GM21515 (cell line): ENCODE measurements at regions not wholly inside any gene's neighbourhood (a gene's known extent, or its start where the extent isn't known, plus 50 kb on each side); places are given as distances from the start of the nearest gene placed in this dataset.

Experiments used
- ATAC-seq: cut with Tn5 transposase; IDR thresholded peaks from one replicate; pipeline ENCODE4 v1.9.1; 2021; ENCODE audit not compliant: unreplicated experiment

- no peak for ATAC-seq
Measured at GRCh38 chr5:155948576-155948975, 378.4 kb upstream of the SGCD start.

DNA sequence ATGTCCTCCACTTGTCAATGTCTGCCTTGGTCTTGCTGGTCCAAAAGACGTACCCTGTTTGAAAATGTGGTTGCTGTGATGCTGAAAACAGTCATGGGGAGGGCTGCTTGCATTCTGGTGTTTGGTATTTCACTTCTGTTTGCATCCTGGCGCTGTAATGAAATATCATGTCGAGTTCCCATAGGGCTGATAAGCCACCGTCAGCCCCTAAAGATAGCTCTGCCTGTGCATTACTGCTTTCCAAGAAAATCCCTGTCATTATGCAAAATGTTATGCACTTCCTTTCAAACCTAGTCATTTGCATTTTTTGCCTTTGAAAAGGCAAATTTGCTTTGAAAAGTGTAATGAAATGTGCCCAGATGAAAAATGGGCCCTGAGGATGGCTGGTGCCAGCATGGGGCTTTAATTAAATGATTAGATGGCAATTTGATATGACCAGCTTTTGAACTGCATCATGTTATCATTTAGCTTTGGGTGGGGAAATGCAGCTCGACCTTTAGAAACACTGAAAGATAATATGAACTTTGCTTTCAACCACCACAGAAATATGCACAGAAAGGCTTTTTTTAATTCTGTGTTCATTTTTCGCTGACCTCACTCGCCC, 374.4 kb upstream of the SGCD start:
- ATAC-seq: no peak

GRCh38 chr5:155953335-155953734, 373.6 kb upstream of the SGCD start:
- ATAC-seq: no peak

DNA sequence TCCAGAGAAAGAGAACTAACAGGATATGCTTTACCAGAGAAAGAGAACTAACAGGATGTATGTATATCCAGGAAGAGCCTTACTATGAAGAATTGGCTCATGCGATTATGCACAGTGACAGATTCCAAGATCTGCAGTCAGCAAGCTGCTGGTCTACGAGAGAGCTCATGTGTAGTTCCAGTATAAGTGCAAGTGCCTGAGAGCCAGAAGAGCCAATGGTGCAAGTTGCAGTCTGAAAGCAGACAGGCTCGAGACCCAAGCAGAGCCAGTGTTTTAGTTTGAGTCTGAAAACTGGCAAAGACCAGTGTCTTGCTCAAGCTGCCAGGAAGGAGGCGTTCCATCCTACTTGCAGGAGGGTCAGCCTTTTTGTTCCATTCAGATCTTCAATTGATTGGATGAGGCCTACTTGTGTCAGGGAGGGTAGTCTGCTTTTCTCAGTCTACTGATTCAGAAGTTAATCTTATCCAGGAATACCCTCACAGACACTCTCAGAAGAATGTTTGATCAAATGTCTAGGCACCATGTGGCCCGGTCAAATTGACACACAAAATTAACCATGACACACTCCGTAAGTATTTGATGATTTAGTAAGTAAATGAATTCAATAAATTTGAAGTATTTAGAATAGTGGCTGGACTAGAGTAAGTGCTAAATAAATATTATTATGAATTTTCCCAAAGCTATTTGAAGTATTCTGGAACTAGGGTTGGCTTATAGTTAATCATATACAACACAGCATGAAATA, 372.1 kb upstream of the SGCD start:
- no peak for ATAC-seq

DNA sequence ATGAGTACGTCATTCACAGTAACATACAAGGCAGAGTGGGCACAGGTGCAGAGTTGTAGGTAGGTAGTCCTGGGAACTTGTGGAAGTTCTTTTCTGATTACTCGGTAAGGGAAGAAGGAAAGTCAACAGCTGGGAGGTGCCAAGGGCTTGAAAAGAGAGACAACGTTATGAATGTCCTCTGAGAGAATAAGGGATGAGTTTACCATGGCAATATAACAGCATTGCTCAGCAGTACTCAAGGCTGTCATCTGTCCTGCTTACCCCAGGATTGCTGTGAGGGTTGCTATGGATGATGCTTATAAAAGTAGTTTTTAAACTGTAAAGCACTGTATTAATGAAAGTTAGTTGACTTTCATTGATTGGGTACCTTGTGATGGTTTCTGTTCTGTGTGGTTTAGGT, 369.1 kb upstream of the SGCD start:
- ATAC-seq: no peak

- no peak for ATAC-seq
Measured at GRCh38 chr5:155959082-155959481, 367.9 kb upstream of the SGCD start.

DNA sequence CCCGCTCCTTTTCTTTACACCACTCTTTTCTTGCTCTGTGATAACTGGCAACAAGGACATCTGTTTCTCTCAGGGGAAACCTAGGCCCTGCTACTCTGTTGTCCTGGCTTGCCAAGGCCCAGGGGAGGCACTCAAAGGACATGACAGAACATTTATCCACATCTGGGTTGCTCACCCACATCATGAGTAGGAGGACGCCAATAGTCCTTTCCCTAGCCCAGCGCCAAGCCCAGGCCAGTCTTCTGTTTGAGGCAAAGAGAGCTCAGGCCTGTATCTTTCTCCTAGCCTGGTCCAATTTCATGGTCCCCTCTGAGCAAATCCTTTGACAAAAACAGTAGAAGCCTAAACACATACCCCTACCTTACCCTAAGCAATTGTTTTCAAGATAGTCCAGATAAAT, 366.8 kb upstream of the SGCD start:
- ATAC-seq: no peak

- no peak for ATAC-seq
Measured at GRCh38 chr5:155969537-155969936, 357.4 kb upstream of the SGCD start.

GRCh38 chr5:155974369-155974768, 352.6 kb upstream of the SGCD start:
- no peak for ATAC-seq

- no peak for ATAC-seq
Measured at GRCh38 chr5:155978850-155979249, 348.1 kb upstream of the SGCD start.

DNA sequence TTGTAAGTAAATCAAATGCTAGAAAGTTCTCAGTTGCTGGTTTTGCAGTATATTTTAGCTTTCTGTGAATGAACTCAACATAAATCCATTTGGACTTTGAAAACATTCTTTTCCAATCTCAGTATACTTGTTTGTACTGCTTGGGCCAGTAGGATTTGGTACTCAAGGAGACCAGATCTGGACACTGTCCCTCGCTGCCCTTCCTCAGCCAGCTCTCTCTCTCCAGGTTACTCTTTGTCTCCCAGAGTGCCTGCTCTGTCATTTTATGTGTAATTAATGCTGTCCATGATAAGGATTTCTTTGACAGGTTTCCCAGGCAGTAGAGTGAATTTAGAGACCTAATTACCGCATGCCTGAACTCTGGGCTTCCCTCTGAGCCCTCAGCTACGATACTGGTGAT, 344.6 kb upstream of the SGCD start:
- ATAC-seq: no peak

DNA sequence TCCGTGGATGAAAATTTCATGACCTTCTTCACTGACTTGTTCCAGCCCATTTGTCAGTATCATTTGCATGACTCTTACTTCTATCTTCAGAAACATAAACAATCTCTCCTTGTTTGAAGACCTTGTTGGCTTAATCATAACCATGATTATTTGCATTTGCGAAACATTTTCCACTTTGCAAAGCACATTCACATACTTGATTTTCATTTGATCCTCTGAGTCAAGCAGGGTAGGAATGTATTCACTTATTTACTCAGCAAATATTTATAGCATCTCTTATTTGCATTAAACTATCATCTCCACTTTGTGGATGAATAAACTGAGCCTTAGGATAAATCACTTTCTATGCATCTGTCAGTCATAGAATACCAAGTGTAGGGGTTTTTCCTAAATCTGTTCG, 343.0 kb upstream of the SGCD start:
- ATAC-seq: no peak

DNA sequence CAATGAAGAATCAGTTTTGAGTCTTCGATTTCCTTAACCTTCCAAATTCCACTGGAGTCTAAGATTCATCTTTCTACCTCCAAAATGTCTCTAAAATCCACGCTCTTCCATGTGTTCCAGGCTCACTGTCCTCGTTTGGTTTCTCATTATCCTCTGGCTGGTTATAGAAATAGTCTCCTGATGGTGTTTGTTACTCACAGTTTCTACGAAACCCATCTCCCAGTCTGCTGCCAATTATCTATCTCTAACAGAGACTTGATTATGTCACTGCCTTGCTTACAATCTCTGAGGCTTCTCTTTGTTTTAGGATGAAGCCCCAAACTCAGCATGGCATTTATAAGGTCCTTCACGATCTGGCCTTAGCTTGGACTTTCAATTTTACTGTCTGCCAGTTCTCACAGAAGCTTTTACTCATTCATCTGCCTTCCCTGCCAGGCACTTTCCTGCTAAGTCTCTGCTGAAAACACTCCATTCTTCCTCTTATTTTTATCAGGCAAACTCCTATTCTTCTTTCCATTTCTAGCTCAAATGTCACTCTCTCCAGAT, 339.6 kb upstream of the SGCD start:
- ATAC-seq: no peak

DNA sequence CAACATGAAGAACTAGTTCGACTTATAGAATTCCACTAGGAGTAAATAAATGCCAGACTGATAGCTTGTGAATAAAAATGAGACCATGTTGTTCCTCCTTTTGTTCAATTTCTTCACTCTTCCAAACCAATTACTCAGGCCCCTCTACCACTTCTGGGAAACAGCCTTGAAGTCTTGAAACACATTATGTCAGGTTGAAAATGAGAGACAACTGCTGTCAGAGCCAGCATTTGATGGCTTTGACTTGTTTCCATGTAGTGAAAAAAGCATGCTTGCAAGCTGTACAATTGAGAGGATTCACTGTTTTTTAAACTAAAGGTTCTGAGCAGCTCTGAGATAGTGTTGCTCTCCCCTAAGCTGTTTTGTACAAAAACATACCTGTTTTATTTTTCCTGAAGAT, 337.1 kb upstream of the SGCD start:
- ATAC-seq: no peak

DNA sequence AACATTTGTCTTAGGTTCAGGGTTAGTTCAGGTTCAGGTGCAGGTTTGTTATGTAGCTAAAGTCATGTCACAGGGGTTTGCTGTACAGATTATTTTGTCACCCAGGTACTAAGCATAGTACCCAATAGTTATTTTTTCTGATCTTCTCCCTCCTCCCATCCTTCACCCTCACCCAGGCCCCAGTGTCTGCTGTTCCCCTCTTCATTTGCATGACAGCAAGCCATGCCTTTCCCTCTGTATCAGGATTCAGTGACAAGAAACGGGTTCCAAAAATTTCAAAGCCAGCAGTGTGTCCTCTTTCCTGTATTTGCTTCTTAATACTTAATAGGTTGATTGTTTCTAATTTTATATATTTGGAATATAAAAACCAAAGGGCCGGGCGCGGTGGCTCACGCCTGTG, 330.8 kb upstream of the SGCD start:
- no peak for ATAC-seq

DNA sequence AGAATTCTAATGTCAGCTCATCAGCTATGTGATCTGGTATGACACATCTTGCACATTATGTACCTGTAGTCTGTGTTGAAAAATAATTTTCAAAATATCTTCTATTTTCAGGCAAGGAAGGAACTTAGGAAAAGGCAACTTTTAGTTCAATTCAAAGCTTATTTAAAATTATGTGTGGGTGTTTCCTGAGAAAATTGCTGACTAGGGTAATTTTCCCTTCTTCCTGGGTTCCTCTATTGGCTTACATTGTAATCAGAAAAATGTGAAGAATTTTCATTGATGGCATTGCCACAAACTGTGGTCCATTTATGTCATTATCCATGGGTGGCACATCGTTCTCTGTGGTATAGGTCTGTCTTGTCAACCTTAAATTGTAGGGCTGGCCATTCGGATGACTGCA, 328.7 kb upstream of the SGCD start:
- no peak for ATAC-seq

GRCh38 chr5:156000115-156000514, 326.8 kb upstream of the SGCD start:
- no peak for ATAC-seq

DNA sequence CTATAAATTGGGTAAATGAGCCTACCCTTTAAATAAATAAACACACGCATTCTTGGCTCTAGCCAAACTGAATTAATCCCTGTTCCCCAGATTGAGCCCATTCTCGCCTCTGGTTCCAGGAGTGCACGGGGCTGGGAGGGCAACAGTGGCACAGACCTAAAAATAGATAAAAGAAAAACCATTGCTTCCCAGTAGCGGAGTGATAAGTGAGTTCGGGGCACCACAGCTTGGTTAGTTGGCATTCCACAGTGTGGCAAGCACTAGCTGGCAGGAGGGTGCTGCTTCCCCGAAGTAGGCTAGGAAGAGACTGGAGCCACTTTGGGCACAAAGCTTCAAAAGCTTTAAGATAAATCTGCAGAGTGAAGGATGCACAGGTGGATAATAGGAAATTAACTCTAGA, 322.2 kb upstream of the SGCD start:
- ATAC-seq: no peak

DNA sequence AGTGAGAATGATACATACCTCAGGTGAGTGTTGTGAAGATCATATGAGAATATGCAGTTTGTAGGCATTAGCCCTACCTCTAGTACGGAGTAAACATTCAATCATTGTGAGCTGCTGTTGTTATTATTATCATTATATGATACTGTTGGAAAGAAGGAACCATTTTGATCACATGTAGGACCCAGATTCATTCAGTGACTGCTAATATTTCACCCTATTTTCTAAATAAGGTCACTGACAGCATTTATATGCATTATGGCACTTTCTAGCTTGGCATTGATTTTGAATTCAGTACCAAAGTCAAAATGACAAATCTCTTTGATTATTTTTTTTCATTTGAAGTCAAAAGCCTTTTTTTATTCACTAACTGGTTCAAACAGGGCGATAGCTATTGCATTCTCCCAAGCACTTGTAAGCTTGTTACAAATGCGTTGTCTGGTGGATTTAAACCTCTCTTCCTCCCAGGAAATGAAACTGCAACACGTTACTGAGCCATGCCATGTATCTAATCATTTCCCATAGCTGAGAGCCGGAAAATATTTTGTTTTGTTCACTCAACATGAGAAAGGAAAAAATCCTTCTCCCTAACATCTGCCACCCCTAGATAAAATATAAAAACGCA, 320.8 kb upstream of the SGCD start:
- no peak for ATAC-seq

GRCh38 chr5:156008844-156009243, 318.1 kb upstream of the SGCD start:
- no peak for ATAC-seq

DNA sequence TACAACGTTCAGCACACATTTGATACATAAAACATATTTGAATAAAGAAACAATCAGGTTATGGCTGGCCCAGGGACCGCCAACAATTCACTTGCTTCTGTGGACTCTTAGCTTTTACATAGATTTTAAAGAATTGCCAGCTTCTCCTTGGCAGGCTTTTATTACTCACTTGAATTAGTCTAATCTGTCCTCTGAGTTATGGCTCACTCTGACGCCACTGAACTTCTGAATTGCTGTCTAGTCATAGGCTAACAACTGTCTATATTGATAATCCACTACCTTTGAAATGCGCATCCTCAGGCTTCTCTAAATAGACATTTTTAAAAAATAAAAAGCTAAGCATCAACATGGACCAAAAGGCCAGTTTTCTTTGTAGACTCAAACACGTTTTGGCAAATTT, 317.4 kb upstream of the SGCD start:
- no peak for ATAC-seq

- no peak for ATAC-seq
Measured at GRCh38 chr5:156015137-156015536, 311.8 kb upstream of the SGCD start.
